ENCODE measurements at regions not wholly inside any gene's neighbourhood (a gene's known extent, or its start where the extent isn't known, plus 50 kb on each side); places are given as distances from the start of the nearest gene placed in this dataset.
A peak's percentile ranks its signal among the peaks of the same experiment; 100 is the strongest.

DNA sequence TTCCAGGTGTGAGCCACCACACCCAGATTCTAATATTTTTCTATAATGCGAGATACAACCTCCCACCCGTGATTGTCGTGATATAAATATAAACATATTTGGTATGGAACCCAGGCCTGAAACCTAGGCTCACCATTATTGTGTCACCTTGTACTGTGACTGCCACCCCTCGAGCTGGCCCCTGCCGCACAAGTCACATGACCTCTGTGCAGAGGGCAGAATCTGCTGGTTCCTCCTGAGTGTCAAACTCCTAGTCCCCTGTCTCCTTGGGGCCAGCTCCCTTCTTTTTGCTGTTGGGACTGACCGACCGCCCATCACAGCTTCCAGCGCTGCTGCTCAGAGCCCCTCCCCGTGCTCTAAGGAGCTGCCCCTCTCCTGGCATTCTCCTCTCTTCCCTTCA, 86.4 kb downstream of the RSPH3 start:
- Histone ChIP-seq H3K9me3 (ENCODE audit: control insufficient read depth in 1 of 2, insufficient read depth in 1 of 2, low read depth in 1 of 2, low read length in 2 of 2) (no peaks in the 10 kb centered on the region; a peak in 1 of 4 replicates), H3K36me3 (ENCODE audit: control insufficient read depth in 1 of 2, insufficient read depth in 2 of 2, low read length in 2 of 2) (no peaks in the 10 kb centered on the region), H4K20me1 (ENCODE audit: insufficient read depth) (no peaks in the 10 kb centered on the region), H3K27me3 (ENCODE audit: insufficient read depth, low read length) (no peaks in the 10 kb centered on the region), H3K27ac (ENCODE audit: low read depth, low read length) (no peak overlapping the region), H3K9me2 (ENCODE audit: insufficient read depth) (no peaks in the 10 kb centered on the region), H3K4me1 (ENCODE audit: control insufficient read depth in 1 of 2, insufficient read depth in 2 of 2, low read length in 2 of 2) (peaks cover 44 to 57% of the 10 kb centered on the region in 2 experiments), H3K4me3 (replicated peaks in 1 of 2; ENCODE audit: low read depth in 1 of 2, low read length in 2 of 2) (no peak overlapping the region), H2AFZ (ENCODE audit: low read depth, low read length, poor library complexity, severe bottlenecking) (no peak overlapping the region), H3K4me2 (ENCODE audit: low read length) (no peak overlapping the region), H3K79me2 (ENCODE audit: insufficient read depth, low read length) (no peaks in the 10 kb centered on the region), H3K9ac (ENCODE audit: low read length) (no peak overlapping the region)
- ChIA-PET RAD21 (ENCODE audit: low non-redundant PET in 1 of 2, low total read pairs in 2 of 2, uncharacterized antibody in 2 of 2, unreplicated experiment in 2 of 2) (no interaction called here), POLR2A (no interaction called here), CTCF (no interaction called here)
- TF ChIP-seq, protein P1, sequence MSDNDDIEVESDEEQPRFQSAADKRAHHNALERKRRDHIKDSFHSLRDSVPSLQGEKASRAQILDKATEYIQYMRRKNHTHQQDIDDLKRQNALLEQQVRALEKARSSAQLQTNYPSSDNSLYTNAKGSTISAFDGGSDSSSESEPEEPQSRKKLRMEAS (IDR thresholded peaks at IDR 0.05) = no peak
- TF ChIP-seq, protein P2, sequence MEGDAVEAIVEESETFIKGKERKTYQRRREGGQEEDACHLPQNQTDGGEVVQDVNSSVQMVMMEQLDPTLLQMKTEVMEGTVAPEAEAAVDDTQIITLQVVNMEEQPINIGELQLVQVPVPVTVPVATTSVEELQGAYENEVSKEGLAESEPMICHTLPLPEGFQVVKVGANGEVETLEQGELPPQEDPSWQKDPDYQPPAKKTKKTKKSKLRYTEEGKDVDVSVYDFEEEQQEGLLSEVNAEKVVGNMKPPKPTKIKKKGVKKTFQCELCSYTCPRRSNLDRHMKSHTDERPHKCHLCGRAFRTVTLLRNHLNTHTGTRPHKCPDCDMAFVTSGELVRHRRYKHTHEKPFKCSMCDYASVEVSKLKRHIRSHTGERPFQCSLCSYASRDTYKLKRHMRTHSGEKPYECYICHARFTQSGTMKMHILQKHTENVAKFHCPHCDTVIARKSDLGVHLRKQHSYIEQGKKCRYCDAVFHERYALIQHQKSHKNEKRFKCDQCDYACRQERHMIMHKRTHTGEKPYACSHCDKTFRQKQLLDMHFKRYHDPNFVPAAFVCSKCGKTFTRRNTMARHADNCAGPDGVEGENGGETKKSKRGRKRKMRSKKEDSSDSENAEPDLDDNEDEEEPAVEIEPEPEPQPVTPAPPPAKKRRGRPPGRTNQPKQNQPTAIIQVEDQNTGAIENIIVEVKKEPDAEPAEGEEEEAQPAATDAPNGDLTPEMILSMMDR (IDR thresholded peaks at IDR 0.05 in 2 of 3, conservative IDR thresholded peaks at IDR 0.05 in 1 of 3; ENCODE audit: borderline replicate concordance in 1 of 3, insufficient read depth in 1 of 3, low read depth in 2 of 3, low read length in 2 of 3) = no peak
- no peak for TF ChIP-seq ELF1 (IDR thresholded peaks at IDR 0.05; ENCODE audit: borderline replicate concordance, low read depth)
- intact Hi-C loops (cut with micrococcal nuclease) = no loop called here
- no TSS peak for BruUV-seq (replicated peaks)
- no peak for ATAC-seq
- no peak for DNase-seq (ENCODE audit: low read depth, low spot score)

DNA sequence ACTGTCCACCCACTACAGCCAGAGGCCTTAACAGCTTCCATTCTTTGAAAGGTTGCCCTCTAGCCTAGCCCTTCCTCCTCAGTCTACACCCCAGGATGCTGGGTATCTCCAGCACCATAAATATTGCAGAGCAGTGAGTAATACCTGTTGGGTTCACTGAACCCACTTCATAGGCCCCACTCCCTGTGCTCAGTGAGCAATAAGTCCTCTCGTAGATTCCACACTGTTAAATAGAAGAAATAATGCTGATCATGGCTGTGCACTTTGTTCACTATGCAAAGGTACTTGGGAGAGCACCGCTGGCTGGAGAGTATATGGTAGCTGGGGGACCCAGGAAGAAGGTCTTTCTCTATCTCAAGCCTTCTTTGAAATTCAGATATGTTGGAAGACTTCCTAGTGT, 87.3 kb downstream of the RSPH3 start:
- intact Hi-C loops (cut with micrococcal nuclease) = no loop called here
- ChIA-PET RAD21 (ENCODE audit: low non-redundant PET in 1 of 2, low total read pairs in 2 of 2, uncharacterized antibody in 2 of 2, unreplicated experiment in 2 of 2) (no interaction called here), CTCF (no interaction called here), POLR2A (no interaction called here)
- BruUV-seq (replicated peaks) = no TSS peak
- Histone ChIP-seq H3K9me3 (ENCODE audit: control insufficient read depth in 1 of 2, insufficient read depth in 1 of 2, low read depth in 1 of 2, low read length in 2 of 2) (peaks cover 0 to 5% of the 10 kb centered on the region in 2 experiments; a peak in 1 of 4 replicates), H3K27me3 (ENCODE audit: insufficient read depth, low read length) (no peaks in the 10 kb centered on the region), H3K9ac (ENCODE audit: low read length) (no peak overlapping the region), H3K36me3 (ENCODE audit: control insufficient read depth in 1 of 2, insufficient read depth in 2 of 2, low read length in 2 of 2) (no peaks in the 10 kb centered on the region), H3K4me1 (ENCODE audit: control insufficient read depth in 1 of 2, insufficient read depth in 2 of 2, low read length in 2 of 2) (peaks cover 41 to 51% of the 10 kb centered on the region in 2 experiments), H3K4me2 (ENCODE audit: low read length) (no peak overlapping the region), H3K79me2 (ENCODE audit: insufficient read depth, low read length) (no peaks in the 10 kb centered on the region), H3K4me3 (replicated peaks in 1 of 2; ENCODE audit: low read depth in 1 of 2, low read length in 2 of 2) (no peak overlapping the region), H3K27ac (ENCODE audit: low read depth, low read length) (no peak overlapping the region), H3K9me2 (ENCODE audit: insufficient read depth) (no peaks in the 10 kb centered on the region), H4K20me1 (ENCODE audit: insufficient read depth) (no peaks in the 10 kb centered on the region), H2AFZ (ENCODE audit: low read depth, low read length, poor library complexity, severe bottlenecking) (no peak overlapping the region)
- DNase-seq (ENCODE audit: low read depth, low spot score) = no peak
- ATAC-seq = peak; percentile 22; the same call in 1 of the 2 replicates
- TF ChIP-seq TCF7L2 (IDR thresholded peaks at IDR 0.05; ENCODE audit: borderline replicate concordance, extremely low read depth, insufficient read depth, insufficient read length) (no peak), ZFX (IDR thresholded peaks at IDR 0.05) (no peak), POLR2A (IDR thresholded peaks at IDR 0.05; ENCODE audit: borderline replicate concordance, extremely low read depth, insufficient read depth, insufficient read length) (no peak), EGR1 (IDR thresholded peaks at IDR 0.05; ENCODE audit: low read depth) (no peak), SRF (IDR thresholded peaks at IDR 0.05; ENCODE audit: low read depth) (no peak)
- TF ChIP-seq, protein P3, sequence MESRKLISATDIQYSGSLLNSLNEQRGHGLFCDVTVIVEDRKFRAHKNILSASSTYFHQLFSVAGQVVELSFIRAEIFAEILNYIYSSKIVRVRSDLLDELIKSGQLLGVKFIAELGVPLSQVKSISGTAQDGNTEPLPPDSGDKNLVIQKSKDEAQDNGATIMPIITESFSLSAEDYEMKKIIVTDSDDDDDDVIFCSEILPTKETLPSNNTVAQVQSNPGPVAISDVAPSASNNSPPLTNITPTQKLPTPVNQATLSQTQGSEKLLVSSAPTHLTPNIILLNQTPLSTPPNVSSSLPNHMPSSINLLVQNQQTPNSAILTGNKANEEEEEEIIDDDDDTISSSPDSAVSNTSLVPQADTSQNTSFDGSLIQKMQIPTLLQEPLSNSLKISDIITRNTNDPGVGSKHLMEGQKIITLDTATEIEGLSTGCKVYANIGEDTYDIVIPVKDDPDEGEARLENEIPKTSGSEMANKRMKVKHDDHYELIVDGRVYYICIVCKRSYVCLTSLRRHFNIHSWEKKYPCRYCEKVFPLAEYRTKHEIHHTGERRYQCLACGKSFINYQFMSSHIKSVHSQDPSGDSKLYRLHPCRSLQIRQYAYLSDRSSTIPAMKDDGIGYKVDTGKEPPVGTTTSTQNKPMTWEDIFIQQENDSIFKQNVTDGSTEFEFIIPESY (IDR thresholded peaks at IDR 0.05; ENCODE audit: extremely low read depth, insufficient replicate concordance, low read length) = no peak
- TF ChIP-seq, protein P4, sequence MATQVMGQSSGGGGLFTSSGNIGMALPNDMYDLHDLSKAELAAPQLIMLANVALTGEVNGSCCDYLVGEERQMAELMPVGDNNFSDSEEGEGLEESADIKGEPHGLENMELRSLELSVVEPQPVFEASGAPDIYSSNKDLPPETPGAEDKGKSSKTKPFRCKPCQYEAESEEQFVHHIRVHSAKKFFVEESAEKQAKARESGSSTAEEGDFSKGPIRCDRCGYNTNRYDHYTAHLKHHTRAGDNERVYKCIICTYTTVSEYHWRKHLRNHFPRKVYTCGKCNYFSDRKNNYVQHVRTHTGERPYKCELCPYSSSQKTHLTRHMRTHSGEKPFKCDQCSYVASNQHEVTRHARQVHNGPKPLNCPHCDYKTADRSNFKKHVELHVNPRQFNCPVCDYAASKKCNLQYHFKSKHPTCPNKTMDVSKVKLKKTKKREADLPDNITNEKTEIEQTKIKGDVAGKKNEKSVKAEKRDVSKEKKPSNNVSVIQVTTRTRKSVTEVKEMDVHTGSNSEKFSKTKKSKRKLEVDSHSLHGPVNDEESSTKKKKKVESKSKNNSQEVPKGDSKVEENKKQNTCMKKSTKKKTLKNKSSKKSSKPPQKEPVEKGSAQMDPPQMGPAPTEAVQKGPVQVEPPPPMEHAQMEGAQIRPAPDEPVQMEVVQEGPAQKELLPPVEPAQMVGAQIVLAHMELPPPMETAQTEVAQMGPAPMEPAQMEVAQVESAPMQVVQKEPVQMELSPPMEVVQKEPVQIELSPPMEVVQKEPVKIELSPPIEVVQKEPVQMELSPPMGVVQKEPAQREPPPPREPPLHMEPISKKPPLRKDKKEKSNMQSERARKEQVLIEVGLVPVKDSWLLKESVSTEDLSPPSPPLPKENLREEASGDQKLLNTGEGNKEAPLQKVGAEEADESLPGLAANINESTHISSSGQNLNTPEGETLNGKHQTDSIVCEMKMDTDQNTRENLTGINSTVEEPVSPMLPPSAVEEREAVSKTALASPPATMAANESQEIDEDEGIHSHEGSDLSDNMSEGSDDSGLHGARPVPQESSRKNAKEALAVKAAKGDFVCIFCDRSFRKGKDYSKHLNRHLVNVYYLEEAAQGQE (IDR thresholded peaks at IDR 0.05; ENCODE audit: low read depth) = no peak
- TF ChIP-seq, protein P5, sequence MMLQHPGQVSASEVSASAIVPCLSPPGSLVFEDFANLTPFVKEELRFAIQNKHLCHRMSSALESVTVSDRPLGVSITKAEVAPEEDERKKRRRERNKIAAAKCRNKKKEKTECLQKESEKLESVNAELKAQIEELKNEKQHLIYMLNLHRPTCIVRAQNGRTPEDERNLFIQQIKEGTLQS (IDR thresholded peaks at IDR 0.05) = no peak
- TF ChIP-seq, protein P1 (IDR thresholded peaks at IDR 0.05) = no peak

Data from HCT116 (cell line).